GM12878 (cell line): ENCODE measurements at regions not wholly inside any gene's neighbourhood (a gene's known extent, or its start where the extent isn't known, plus 50 kb on each side); places are given as distances from the start of the nearest gene placed in this dataset.

ENCODE experiments used
- NR2C2 ChIP-seq: IDR thresholded peaks from 2 replicates; pipeline ENCODE4 v1.6.1; 2011; ENCODE audit warnings: borderline replicate concordance, low read depth; ENCODE audit not compliant: control insufficient read depth, insufficient read length
- POLR2A ChIP-seq: IDR thresholded peaks from 2 replicates; pipeline ENCODE4 v1.6.1; 2011; ENCODE audit warnings: low read depth, mild to moderate bottlenecking, low read length
- TF ChIP-seq, protein P1 (sequence below), 3 experiments: IDR thresholded peaks in 2 of 3; conservative IDR thresholded peaks in 1 of 3; 2 replicates each; pipeline ENCODE4 v1.5.1; 2011; ENCODE audit warnings: low read depth in 3 of 3, low read length in 3 of 3, mild to moderate bottlenecking in 3 of 3, control low read depth in 2 of 3, moderate library complexity in 2 of 3, inconsistent platforms in 1 of 3, mixed read lengths in 1 of 3; ENCODE audit not compliant: control insufficient read depth in 2 of 3, insufficient read depth in 1 of 3; ENCODE audit errors: extremely low read depth in 1 of 3

DNA sequence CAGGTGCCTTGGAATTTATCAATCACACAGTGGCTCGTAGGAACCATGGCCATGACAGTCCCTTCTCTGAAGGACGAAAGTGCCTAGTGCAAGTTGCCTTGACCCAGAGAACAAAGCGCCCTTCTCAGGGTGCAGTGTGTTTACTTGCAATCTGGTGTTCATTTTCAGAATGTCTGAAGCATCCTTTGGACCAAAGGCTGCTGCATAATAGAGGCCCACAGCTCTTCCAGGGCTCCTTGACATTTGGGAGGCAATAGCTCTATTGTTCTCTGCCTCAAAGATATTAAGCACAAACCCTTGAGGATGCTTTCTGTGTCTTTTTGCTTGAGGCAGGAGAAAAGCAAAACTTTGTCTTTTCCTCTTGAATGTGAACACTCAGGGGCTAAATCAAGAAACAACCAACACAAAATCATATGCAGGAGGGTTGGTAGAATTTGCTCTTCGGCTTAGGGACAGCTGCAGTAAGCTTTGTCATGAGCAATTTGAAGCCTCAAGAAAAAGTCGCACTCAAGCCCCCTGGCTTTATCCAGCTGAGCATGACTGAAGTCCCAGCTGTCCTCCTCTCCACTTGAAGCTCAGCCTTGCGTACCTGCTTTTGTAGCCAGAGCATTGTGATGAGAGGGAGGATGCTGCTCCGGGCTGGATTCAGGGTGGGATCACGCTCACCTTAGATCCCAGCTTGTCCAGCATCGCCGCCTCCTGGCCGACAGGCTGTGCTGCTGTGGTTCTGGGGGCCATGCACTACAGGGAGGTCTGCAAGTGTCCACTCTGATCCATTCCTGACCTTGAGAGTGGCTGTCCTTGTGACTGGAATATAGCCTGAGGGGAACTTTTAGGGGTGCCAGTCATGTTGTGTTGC, 495.4 kb downstream of the CDH26 start:
- TF ChIP-seq, protein P1, sequence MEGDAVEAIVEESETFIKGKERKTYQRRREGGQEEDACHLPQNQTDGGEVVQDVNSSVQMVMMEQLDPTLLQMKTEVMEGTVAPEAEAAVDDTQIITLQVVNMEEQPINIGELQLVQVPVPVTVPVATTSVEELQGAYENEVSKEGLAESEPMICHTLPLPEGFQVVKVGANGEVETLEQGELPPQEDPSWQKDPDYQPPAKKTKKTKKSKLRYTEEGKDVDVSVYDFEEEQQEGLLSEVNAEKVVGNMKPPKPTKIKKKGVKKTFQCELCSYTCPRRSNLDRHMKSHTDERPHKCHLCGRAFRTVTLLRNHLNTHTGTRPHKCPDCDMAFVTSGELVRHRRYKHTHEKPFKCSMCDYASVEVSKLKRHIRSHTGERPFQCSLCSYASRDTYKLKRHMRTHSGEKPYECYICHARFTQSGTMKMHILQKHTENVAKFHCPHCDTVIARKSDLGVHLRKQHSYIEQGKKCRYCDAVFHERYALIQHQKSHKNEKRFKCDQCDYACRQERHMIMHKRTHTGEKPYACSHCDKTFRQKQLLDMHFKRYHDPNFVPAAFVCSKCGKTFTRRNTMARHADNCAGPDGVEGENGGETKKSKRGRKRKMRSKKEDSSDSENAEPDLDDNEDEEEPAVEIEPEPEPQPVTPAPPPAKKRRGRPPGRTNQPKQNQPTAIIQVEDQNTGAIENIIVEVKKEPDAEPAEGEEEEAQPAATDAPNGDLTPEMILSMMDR (IDR thresholded peaks at IDR 0.05 in 2 of 3, conservative IDR thresholded peaks at IDR 0.05 in 1 of 3; ENCODE audit: control insufficient read depth in 2 of 3, extremely low read depth in 1 of 3, insufficient read depth in 1 of 3, low read depth in 3 of 3, low read length in 3 of 3), result no peak
- TF ChIP-seq NR2C2 (no peak), POLR2A (no peak)
